ENCODE measurements at regions not wholly inside any gene's neighbourhood (a gene's known extent, or its start where the extent isn't known, plus 50 kb on each side); places are given as distances from the start of the nearest gene placed in this dataset.

DNA sequence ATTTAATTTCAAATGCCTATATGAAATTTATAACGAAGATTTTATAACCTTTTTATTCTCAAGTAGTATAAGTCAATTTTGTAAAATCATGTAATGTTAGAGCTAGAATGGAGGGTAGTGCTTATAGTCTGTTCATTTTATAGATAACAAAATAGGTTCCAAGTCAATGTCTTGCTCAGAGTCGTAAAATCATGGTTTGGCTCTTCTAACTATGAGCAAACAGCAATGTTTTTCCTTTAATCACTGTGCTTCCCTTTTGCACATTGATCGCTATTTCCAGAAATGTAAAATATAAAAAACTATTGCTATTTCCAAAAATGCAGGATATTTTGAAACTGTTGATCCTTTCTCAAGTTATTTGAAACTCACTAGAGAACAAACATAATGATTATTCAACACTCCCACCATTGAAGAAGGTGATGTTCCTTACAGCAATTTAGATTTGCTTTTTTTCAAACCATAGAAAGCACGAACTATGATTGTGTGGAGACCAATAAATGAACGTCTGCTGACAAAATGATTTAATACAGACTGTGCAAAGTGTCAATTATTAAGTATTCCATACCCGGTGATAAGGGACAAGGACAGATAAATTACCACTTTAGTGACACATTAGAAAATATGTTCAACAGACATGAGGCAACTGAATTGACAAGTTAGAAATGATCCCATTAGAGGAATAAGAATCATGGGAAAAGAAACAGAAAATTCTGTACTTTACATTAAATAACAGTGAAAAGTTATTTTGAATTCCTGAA is 412.1 kb upstream of the TECRL start:
- FAIRE-seq (no peak), ATAC-seq (no peak), DNase-seq (ENCODE audit: low spot score) (no peak)
- H3K4me3 ChIP-seq (replicated peaks in 1 of 3; ENCODE audit: insufficient read depth in 1 of 3, low read depth in 2 of 3, low read length in 3 of 3): no peak overlapping the region
- H3K79me2 ChIP-seq (ENCODE audit: insufficient read depth, low read length): no peaks in the 10 kb centered on the region
- intact Hi-C loops (cut with micrococcal nuclease; ENCODE audit: unreplicated experiment) (no loop called here), in situ Hi-C loops (cut with HindIII; ENCODE audit: extremely low pct_ligation_motif_present, low pct_unique_long_range_greater_than_20kb) (no loop called here)
- ChIA-PET POLR2A (no interaction called here), CTCF (ENCODE audit: low intra/inter-chr PET ratio, low total read pairs) (no interaction called here)
- H3K9ac ChIP-seq (ENCODE audit: insufficient read depth, low read depth, low read length): no peak overlapping the region
- H3K4me2 ChIP-seq (ENCODE audit: low read depth, low read length): no peak overlapping the region
- 10% methylated on average over 6 of the region's 6 CpGs for WGBS (ENCODE audit: low lambda C conversion rate)
- H3K27me3 ChIP-seq (ENCODE audit: control insufficient read depth in 1 of 2, insufficient read depth in 2 of 2, low read length in 2 of 2): no peaks in the 10 kb centered on the region
- no peaks in the 10 kb centered on the region for H3K36me3 ChIP-seq (replicated peaks in 1 of 2; ENCODE audit: control insufficient read depth in 1 of 2, insufficient read depth in 2 of 2, low read length in 2 of 2)
- no TSS peak for BruUV-seq (replicated peaks)
- no peaks in the 10 kb centered on the region for H3K9me3 ChIP-seq (ENCODE audit: low read length)
- no peak for TF ChIP-seq SMC3 (IDR thresholded peaks at IDR 0.05; ENCODE audit: low read length)
- no peaks in the 10 kb centered on the region for H4K20me1 ChIP-seq (ENCODE audit: insufficient read depth, low read length)
- no peak overlapping the region for H3K27ac ChIP-seq (ENCODE audit: extremely low read length, insufficient read depth, low read length)
- H3K4me1 ChIP-seq (ENCODE audit: insufficient read depth, low read length): no peaks in the 10 kb centered on the region
- H2AFZ ChIP-seq (ENCODE audit: low read length): no peak overlapping the region

- no peak for ATAC-seq
- H4K20me1 ChIP-seq (ENCODE audit: insufficient read depth, low read length): no peaks in the 10 kb centered on the region
- H3K9ac ChIP-seq (ENCODE audit: insufficient read depth, low read depth, low read length): no peak overlapping the region
- DNase-seq (ENCODE audit: low spot score): no peak
- H3K9me3 ChIP-seq (ENCODE audit: low read length): no peaks in the 10 kb centered on the region
- intact Hi-C loops (cut with micrococcal nuclease; ENCODE audit: unreplicated experiment): no loop called here
- 0% methylated on average over 2 of the region's 2 CpGs for WGBS (ENCODE audit: low lambda C conversion rate)
- H3K4me1 ChIP-seq (ENCODE audit: insufficient read depth, low read length): no peaks in the 10 kb centered on the region
- no peak for TF ChIP-seq E2F2 (CRISPR knock-in tag; IDR thresholded peaks at IDR 0.05; ENCODE audit: borderline replicate concordance)
- TF ChIP-seq SOX5 (CRISPR knock-in tag; IDR thresholded peaks at IDR 0.05; ENCODE audit: borderline replicate concordance): no peak
- TF ChIP-seq, protein P1, sequence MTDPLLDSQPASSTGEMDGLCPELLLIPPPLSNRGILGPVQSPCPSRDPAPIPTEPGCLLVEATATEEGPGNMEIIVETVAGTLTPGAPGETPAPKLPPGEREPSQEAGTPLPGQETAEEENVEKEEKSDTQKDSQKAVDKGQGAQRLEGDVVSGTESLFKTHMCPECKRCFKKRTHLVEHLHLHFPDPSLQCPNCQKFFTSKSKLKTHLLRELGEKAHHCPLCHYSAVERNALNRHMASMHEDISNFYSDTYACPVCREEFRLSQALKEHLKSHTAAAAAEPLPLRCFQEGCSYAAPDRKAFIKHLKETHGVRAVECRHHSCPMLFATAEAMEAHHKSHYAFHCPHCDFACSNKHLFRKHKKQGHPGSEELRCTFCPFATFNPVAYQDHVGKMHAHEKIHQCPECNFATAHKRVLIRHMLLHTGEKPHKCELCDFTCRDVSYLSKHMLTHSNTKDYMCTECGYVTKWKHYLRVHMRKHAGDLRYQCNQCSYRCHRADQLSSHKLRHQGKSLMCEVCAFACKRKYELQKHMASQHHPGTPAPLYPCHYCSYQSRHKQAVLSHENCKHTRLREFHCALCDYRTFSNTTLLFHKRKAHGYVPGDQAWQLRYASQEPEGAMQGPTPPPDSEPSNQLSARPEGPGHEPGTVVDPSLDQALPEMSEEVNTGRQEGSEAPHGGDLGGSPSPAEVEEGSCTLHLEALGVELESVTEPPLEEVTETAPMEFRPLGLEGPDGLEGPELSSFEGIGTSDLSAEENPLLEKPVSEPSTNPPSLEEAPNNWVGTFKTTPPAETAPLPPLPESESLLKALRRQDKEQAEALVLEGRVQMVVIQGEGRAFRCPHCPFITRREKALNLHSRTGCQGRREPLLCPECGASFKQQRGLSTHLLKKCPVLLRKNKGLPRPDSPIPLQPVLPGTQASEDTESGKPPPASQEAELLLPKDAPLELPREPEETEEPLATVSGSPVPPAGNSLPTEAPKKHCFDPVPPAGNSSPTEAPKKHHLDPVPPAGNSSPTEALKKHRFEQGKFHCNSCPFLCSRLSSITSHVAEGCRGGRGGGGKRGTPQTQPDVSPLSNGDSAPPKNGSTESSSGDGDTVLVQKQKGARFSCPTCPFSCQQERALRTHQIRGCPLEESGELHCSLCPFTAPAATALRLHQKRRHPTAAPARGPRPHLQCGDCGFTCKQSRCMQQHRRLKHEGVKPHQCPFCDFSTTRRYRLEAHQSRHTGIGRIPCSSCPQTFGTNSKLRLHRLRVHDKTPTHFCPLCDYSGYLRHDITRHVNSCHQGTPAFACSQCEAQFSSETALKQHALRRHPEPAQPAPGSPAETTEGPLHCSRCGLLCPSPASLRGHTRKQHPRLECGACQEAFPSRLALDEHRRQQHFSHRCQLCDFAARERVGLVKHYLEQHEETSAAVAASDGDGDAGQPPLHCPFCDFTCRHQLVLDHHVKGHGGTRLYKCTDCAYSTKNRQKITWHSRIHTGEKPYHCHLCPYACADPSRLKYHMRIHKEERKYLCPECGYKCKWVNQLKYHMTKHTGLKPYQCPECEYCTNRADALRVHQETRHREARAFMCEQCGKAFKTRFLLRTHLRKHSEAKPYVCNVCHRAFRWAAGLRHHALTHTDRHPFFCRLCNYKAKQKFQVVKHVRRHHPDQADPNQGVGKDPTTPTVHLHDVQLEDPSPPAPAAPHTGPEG (CRISPR knock-in tag; IDR thresholded peaks at IDR 0.05): no peak
- TF ChIP-seq GRHL1 (CRISPR knock-in tag; conservative IDR thresholded peaks at IDR 0.05): no peak
- CTCF ChIA-PET (ENCODE audit: low intra/inter-chr PET ratio, low total read pairs): no interaction called here
- H3K4me3 ChIP-seq (replicated peaks in 1 of 3; ENCODE audit: insufficient read depth in 1 of 3, low read depth in 2 of 3, low read length in 3 of 3): no peak overlapping the region
- no peak overlapping the region for H3K27ac ChIP-seq (ENCODE audit: extremely low read length, insufficient read depth, low read length)
- no peak for FAIRE-seq
- no peaks in the 10 kb centered on the region for H3K79me2 ChIP-seq (ENCODE audit: insufficient read depth, low read length)
- in situ Hi-C loops (cut with HindIII; ENCODE audit: extremely low pct_ligation_motif_present, low pct_unique_long_range_greater_than_20kb): no loop called here
- H2AFZ ChIP-seq (ENCODE audit: low read length): no peak overlapping the region
- H3K4me2 ChIP-seq (ENCODE audit: low read depth, low read length): no peak overlapping the region
- BruUV-seq (replicated peaks): no TSS peak
- POLR2A ChIA-PET: no interaction called here
- no peaks in the 10 kb centered on the region for H3K27me3 ChIP-seq (ENCODE audit: control insufficient read depth in 1 of 2, insufficient read depth in 2 of 2, low read length in 2 of 2)
- no peaks in the 10 kb centered on the region for H3K36me3 ChIP-seq (replicated peaks in 1 of 2; ENCODE audit: control insufficient read depth in 1 of 2, insufficient read depth in 2 of 2, low read length in 2 of 2)
Measured at GRCh38 chr4:64814616-64815015, 405.4 kb upstream of the TECRL start.

All from HepG2 (cell line).